ENCODE measurements at regions not wholly inside any gene's neighbourhood (a gene's known extent, or its start where the extent isn't known, plus 50 kb on each side); places are given as distances from the start of the nearest gene placed in this dataset. TPM values are rescaled to one million over a fixed set of nuclear protein-coding genes. Genes with fewer than 3 reads are reported as not detected.

- FAIRE-seq (no peak), DNase-seq (ENCODE audit: low read depth, low spot score) (no peak)
- ChIA-PET CTCF (no interaction called here), POLR2A (no interaction called here)
- no peak overlapping the region for H3K4me3 ChIP-seq (replicated peaks in 1 of 3; ENCODE audit: insufficient read depth in 1 of 3, low read depth in 1 of 3, low read length in 3 of 3)
- H3K4me2 ChIP-seq (ENCODE audit: insufficient read depth, low read length): no peak overlapping the region
- dilution Hi-C loops (cut with MboI; ENCODE audit: extremely low pct_ligation_motif_present, low sequenced_read_pairs): no loop called here
- H3K27me3 ChIP-seq (ENCODE audit: control insufficient read depth in 2 of 2, insufficient read depth in 2 of 2, low read length in 2 of 2): peaks cover 2 to 6% of the 10 kb centered on the region in 2 experiments
- H4K20me1 ChIP-seq (replicated peaks; ENCODE audit: control insufficient read depth, extremely low read depth, insufficient read depth, low read length): no peaks in the 10 kb centered on the region
- no peaks in the 10 kb centered on the region for H3K9me3 ChIP-seq (replicated peaks; ENCODE audit: control insufficient read depth, insufficient read depth, low read length)
- no TSS peak for BruUV-seq (replicated peaks)
- H2AFZ ChIP-seq (ENCODE audit: low read depth, low read length): no peak overlapping the region
- H3K9ac ChIP-seq (replicated peaks; ENCODE audit: extremely low read depth, insufficient read depth, low read length): no peak overlapping the region
- intact Hi-C loops (cut with micrococcal nuclease): no loop called here
- H3K9me1 ChIP-seq (replicated peaks; ENCODE audit: control insufficient read depth, extremely low read depth, insufficient read depth, low read length): no peaks in the 10 kb centered on the region
- no peak overlapping the region for H3K27ac ChIP-seq (ENCODE audit: insufficient read depth, low read depth, low read length)
- H3K36me3 ChIP-seq (ENCODE audit: control insufficient read depth in 2 of 2, extremely low read depth in 1 of 2, insufficient read depth in 2 of 2, low read length in 2 of 2): no peaks in the 10 kb centered on the region
- H3K4me1 ChIP-seq (ENCODE audit: control insufficient read depth, extremely low read depth, insufficient read depth, low read length): no peaks in the 10 kb centered on the region
- TF ChIP-seq, protein P1, sequence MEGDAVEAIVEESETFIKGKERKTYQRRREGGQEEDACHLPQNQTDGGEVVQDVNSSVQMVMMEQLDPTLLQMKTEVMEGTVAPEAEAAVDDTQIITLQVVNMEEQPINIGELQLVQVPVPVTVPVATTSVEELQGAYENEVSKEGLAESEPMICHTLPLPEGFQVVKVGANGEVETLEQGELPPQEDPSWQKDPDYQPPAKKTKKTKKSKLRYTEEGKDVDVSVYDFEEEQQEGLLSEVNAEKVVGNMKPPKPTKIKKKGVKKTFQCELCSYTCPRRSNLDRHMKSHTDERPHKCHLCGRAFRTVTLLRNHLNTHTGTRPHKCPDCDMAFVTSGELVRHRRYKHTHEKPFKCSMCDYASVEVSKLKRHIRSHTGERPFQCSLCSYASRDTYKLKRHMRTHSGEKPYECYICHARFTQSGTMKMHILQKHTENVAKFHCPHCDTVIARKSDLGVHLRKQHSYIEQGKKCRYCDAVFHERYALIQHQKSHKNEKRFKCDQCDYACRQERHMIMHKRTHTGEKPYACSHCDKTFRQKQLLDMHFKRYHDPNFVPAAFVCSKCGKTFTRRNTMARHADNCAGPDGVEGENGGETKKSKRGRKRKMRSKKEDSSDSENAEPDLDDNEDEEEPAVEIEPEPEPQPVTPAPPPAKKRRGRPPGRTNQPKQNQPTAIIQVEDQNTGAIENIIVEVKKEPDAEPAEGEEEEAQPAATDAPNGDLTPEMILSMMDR (IDR thresholded peaks at IDR 0.05; ENCODE audit: extremely low read depth in 1 of 2, insufficient read depth in 1 of 2, low read depth in 1 of 2, low read length in 2 of 2): no peak
- TF ChIP-seq JUN (IDR thresholded peaks at IDR 0.05; ENCODE audit: borderline replicate concordance, insufficient read depth, insufficient read length, low read depth): no peak
- no peak for TF ChIP-seq EZH2 (IDR thresholded peaks at IDR 0.05; ENCODE audit: borderline replicate concordance, low read depth, low read length, severe bottlenecking)
- TF ChIP-seq POLR2AphosphoS5 (IDR thresholded peaks at IDR 0.05; ENCODE audit: insufficient read depth, low read depth, low read length): no peak
- no peak for TF ChIP-seq MYC (IDR thresholded peaks at IDR 0.05; ENCODE audit: low read depth, low read length)
- TF ChIP-seq, protein P2, sequence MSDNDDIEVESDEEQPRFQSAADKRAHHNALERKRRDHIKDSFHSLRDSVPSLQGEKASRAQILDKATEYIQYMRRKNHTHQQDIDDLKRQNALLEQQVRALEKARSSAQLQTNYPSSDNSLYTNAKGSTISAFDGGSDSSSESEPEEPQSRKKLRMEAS (IDR thresholded peaks at IDR 0.05; ENCODE audit: insufficient read depth, insufficient read length): no peak
- TF ChIP-seq POLR2A (IDR thresholded peaks at IDR 0.05; ENCODE audit: low read depth, low read length): no peak
- no peak for TF ChIP-seq FOS (IDR thresholded peaks at IDR 0.05; ENCODE audit: borderline replicate concordance, insufficient read depth, low read length)
- no peak for TF ChIP-seq GATA2 (IDR thresholded peaks at IDR 0.05; ENCODE audit: insufficient read depth, insufficient read length, low read depth, low read length)
- no peaks in the 10 kb centered on the region for H3K79me2 ChIP-seq (ENCODE audit: control insufficient read depth, insufficient read depth, low read length)
These were observed 52.2 kb upstream of the COCH start for GRCh38 chr14:30822080-30822571.

Small RNAs in the stretch of these regions (small RNA-seq; reads per million reads assigned to genes)
- gene AL049830.2 (ENCODE audit: insufficient read depth, insufficient read length, low read depth, low replicate concordance): not detected
